Heart left ventricle (tissue), 13 donors: ENCODE measurements at regions not wholly inside any gene's neighbourhood (a gene's known extent, or its start where the extent isn't known, plus 50 kb on each side); places are given as distances from the start of the nearest gene placed in this dataset.

Source experiments
- CTCF ChIP-seq, 12 donors: fragments of 200-600 bp; sonication (generic) in 4 of 12; IDR thresholded peaks; one replicate each; pipeline versions ENCODE4 v1.5.0 to v1.8.0; 2018 to 2022; ENCODE audit warnings: antibody characterized with exemption in 12 of 12, mild to moderate bottlenecking in 5 of 12
- POLR2A ChIP-seq, 2 donors: fragments of 450-650 bp; IDR thresholded peaks; one replicate each; pipeline ENCODE4 v1.6.1; 2017; ENCODE audit warnings: antibody characterized with exemption in 2 of 2, mild to moderate bottlenecking in 2 of 2, moderate library complexity in 2 of 2
- donor health status: ischemic (EF 13 %, LVEDD 7.1; RV severe dilation, severe dysfunction).
- donor health status: DM: no; HTN: yes; CAD: no.
- donor health status: DM: no; HTN: no; CAD: no.
- donor health status: ischemic (EF 25% LVEDD 6.9; RV normal size, moderate dysfunction).
- donor health status: ischemic (EF 25% LVEDD 5.7; RV mildly dilated, moderate dysfunction).
- donor health status: ischemic (EF 35%, LVEDD 5.7; RV mildly dilated, moderate dysfunction).
- donor health status: nonischemic (EF 11% LVEDD 7.7; RV severe dilation, severe dysfunction).
- donor health status: DM: yes; HTN: yes; CAD: no.
- donor health status: PGD.
- donor health status: ischemic (EF 29% LVEDD 5.4; RV normal size, mild dysfunction).
- donor health status: nonischemic (EF 23%, LVEDD 6.1; RV moderate dilation, normal function).

- TF ChIP-seq CTCF (IDR thresholded peaks at IDR 0.05) (no peak), POLR2A (IDR thresholded peaks at IDR 0.05) (no peak)
These were observed 175.3 kb downstream of the PLPP3 start for GRCh38 chr1:56404066-56404465.
